H9 (cell line): ENCODE measurements at regions not wholly inside any gene's neighbourhood (a gene's known extent, or its start where the extent isn't known, plus 50 kb on each side); places are given as distances from the start of the nearest gene placed in this dataset.

Experiments used
- DNase-seq: peaks from one replicate; pipeline ENCODE4 v3.0.0-alpha.2; 2017
- H2AFZ ChIP-seq: one replicate; pipeline ENCODE4 v1.6.1; 2013; ENCODE audit warnings: mild to moderate bottlenecking, low read length, control low read depth, moderate library complexity
- H2AK5ac ChIP-seq: 2 replicates; pipeline ENCODE4 v1.6.1; 2013; ENCODE audit warnings: low read length, control low read depth, mixed read lengths; ENCODE audit not compliant: insufficient read length
- H2BK120ac ChIP-seq: one replicate; pipeline ENCODE4 v1.6.1; 2013; ENCODE audit warnings: low read depth, mild to moderate bottlenecking, low read length, control low read depth, inconsistent platforms; ENCODE audit not compliant: poor library complexity, severe bottlenecking
- H2BK12ac ChIP-seq: 2 replicates; pipeline ENCODE4 v1.6.1; 2013; ENCODE audit warnings: low read length, control low read depth, mixed read lengths, low read depth; ENCODE audit not compliant: insufficient read length
- H2BK15ac ChIP-seq: 2 replicates; pipeline ENCODE4 v1.6.1; 2013; ENCODE audit warnings: low read depth, low read length, control low read depth
- H2BK20ac ChIP-seq: one replicate; pipeline ENCODE4 v1.6.1; 2013; ENCODE audit warnings: low read depth, mild to moderate bottlenecking, low read length, control low read depth, inconsistent platforms; ENCODE audit not compliant: poor library complexity, severe bottlenecking
- H2BK5ac ChIP-seq: 2 replicates; pipeline ENCODE4 v1.6.1; 2013; ENCODE audit warnings: low read length, control low read depth, mixed read lengths; ENCODE audit not compliant: insufficient read length
- H3K14ac ChIP-seq: 2 replicates; pipeline ENCODE4 v1.6.1; 2013; ENCODE audit warnings: low read length, control low read depth; ENCODE audit not compliant: insufficient read depth
- H3K18ac ChIP-seq: 2 replicates; pipeline ENCODE4 v1.6.1; 2013; ENCODE audit warnings: low read depth, mild to moderate bottlenecking, mixed read lengths, low read length, control low read depth; ENCODE audit not compliant: insufficient read length
- H3K23ac ChIP-seq: 2 replicates; pipeline ENCODE4 v1.6.1; 2013; ENCODE audit warnings: low read length, control low read depth, mixed read lengths, low read depth; ENCODE audit not compliant: insufficient read length
- H3K23me2 ChIP-seq: 2 replicates; pipeline ENCODE4 v1.6.1; 2013; ENCODE audit warnings: low read depth, mild to moderate bottlenecking, mixed read lengths, low read length, control low read depth; ENCODE audit not compliant: insufficient read length, poor library complexity, severe bottlenecking
- H3K27ac ChIP-seq: 2 replicates; pipeline ENCODE4 v1.5.1; 2013; ENCODE audit warnings: low read length, control low read depth, mixed read lengths, low read depth; ENCODE audit not compliant: insufficient read length
- H3K27me3 ChIP-seq: 2 replicates; pipeline ENCODE4 v1.6.1; 2013; ENCODE audit warnings: low read length, control low read depth, inconsistent platforms; ENCODE audit not compliant: insufficient read depth
- H3K4ac ChIP-seq: 2 replicates; pipeline ENCODE4 v1.6.1; 2013; ENCODE audit warnings: low read depth, mild to moderate bottlenecking, control low read depth, inconsistent platforms, low read length, moderate library complexity
- H3K4me1 ChIP-seq: 2 replicates; pipeline ENCODE4 v1.6.1; 2013; ENCODE audit warnings: low read length, control low read depth, inconsistent platforms; ENCODE audit not compliant: insufficient read depth
- H3K4me2 ChIP-seq: 2 replicates; pipeline ENCODE4 v1.6.1; 2013; ENCODE audit warnings: low read length, control low read depth, mixed read lengths; ENCODE audit not compliant: insufficient read length, insufficient read depth
- H3K56ac ChIP-seq: 2 replicates; pipeline ENCODE4 v1.6.1; 2013; ENCODE audit warnings: low read depth, mild to moderate bottlenecking, mixed read lengths, low read length, control low read depth; ENCODE audit not compliant: insufficient read length
- H3K79me1 ChIP-seq: 2 replicates; pipeline ENCODE4 v1.6.1; 2013; ENCODE audit warnings: low read depth, mild to moderate bottlenecking, moderate library complexity, low read length, control low read depth, inconsistent platforms; ENCODE audit not compliant: insufficient read depth, poor library complexity, severe bottlenecking
- H3K79me2 ChIP-seq: 2 replicates; pipeline ENCODE4 v1.6.1; 2013; ENCODE audit warnings: low read length, control low read depth, inconsistent platforms; ENCODE audit not compliant: insufficient read depth
- H3K9ac ChIP-seq: 2 replicates; pipeline ENCODE4 v1.6.1; 2013; ENCODE audit warnings: low read length, control low read depth, mixed read lengths; ENCODE audit not compliant: insufficient read length; ENCODE audit errors: extremely low read depth
- H3K9me3 ChIP-seq: one replicate; pipeline ENCODE4 v1.6.1; 2013; ENCODE audit warnings: low read depth, low read length, inconsistent platforms; ENCODE audit not compliant: control insufficient read depth
- H3T11ph ChIP-seq: one replicate; pipeline ENCODE4 v1.6.1; 2013; ENCODE audit warnings: mild to moderate bottlenecking, low read length, control low read depth, inconsistent platforms
- H4K20me1 ChIP-seq: one replicate; pipeline ENCODE4 v1.6.1; 2013; ENCODE audit not compliant: control insufficient read depth, insufficient read length, insufficient read depth
- H4K5ac ChIP-seq: 2 replicates; pipeline ENCODE4 v1.6.1; 2013; ENCODE audit warnings: low read depth, mild to moderate bottlenecking, mixed read lengths, low read length, control low read depth; ENCODE audit not compliant: insufficient read length
- H4K8ac ChIP-seq: replicated peaks from 2 replicates; pipeline ENCODE4 v1.6.1; 2013; ENCODE audit warnings: low read length, control low read depth, mixed read lengths, low read depth; ENCODE audit not compliant: insufficient read length
- H4K91ac ChIP-seq: 2 replicates; pipeline ENCODE4 v1.6.1; 2013; ENCODE audit warnings: low read depth, mild to moderate bottlenecking, moderate library complexity, mixed read lengths, low read length, control low read depth; ENCODE audit not compliant: insufficient read length
- H3K27ac Mint-ChIP-seq, 3 experiments: 2 replicates in 2 of 3; 3 replicates in 1 of 3; pipeline ENCODE4 v1.8.0; 2020 to 2021; ENCODE audit warnings: mixed read lengths in 3 of 3, mild to moderate bottlenecking in 1 of 3, moderate library complexity in 1 of 3
- H3K27me3 Mint-ChIP-seq: 2 replicates; pipeline ENCODE4 v1.8.0; 2021; ENCODE audit warnings: low read depth, mild to moderate bottlenecking, moderate library complexity, mixed read lengths
- H3K36me3 Mint-ChIP-seq, 3 experiments: 2 replicates in 2 of 3; 3 replicates in 1 of 3; pipeline ENCODE4 v1.8.0; 2020 to 2021; ENCODE audit warnings: low read depth in 3 of 3, mixed read lengths in 3 of 3; ENCODE audit not compliant: insufficient read depth in 1 of 3
- H3K4me1 Mint-ChIP-seq, 2 experiments: 2 replicates each; pipeline ENCODE4 v1.8.0; 2020; ENCODE audit warnings: mixed read lengths in 2 of 2
- H3K4me3 Mint-ChIP-seq, 2 experiments: 2 replicates in 1 of 2; 3 replicates in 1 of 2; pipeline ENCODE4 v1.8.0; 2020 to 2021; ENCODE audit warnings: mild to moderate bottlenecking in 2 of 2, mixed read lengths in 2 of 2, moderate library complexity in 1 of 2
- H3K9me3 Mint-ChIP-seq, 2 experiments: 2 replicates in 1 of 2; 3 replicates in 1 of 2; pipeline ENCODE4 v1.8.0; 2020; ENCODE audit warnings: mild to moderate bottlenecking in 2 of 2, mixed read lengths in 2 of 2, moderate library complexity in 1 of 2
- WGBS: extraction: QIAGEN DNeasy Blood & Tissue Kit; methylation state at CpG from one replicate; pipeline ENCODE4 v1.1.7; 2013; ENCODE audit warnings: missing lambda C conversion rate, low lambda C conversion rate, mixed read lengths; ENCODE audit not compliant: insufficient read length; ENCODE audit errors: extremely low coverage; 5-methylcytosine and 5-hydroxymethylcytosine counted together
- TF ChIP-seq, protein P1 (sequence below): fragments of 200-600 bp; sonication (generic); conservative IDR thresholded peaks from 3 replicates; pipeline ENCODE4 v1.8.0; 2021; ENCODE audit warnings: antibody characterized with exemption, mild to moderate bottlenecking

- Histone ChIP-seq H3K9ac (no peak overlapping the region), H2BK5ac (no peak overlapping the region), H4K20me1 (no peaks in the 10 kb centered on the region), H3K23ac (no peak overlapping the region), H2BK120ac (no peak overlapping the region), H3K79me2 (no peaks in the 10 kb centered on the region), H3K27ac (no peak overlapping the region), H3T11ph (no peak overlapping the region), H3K9me3 (no peaks in the 10 kb centered on the region), H3K27me3 (no peaks in the 10 kb centered on the region), H3K18ac (no peak overlapping the region), H4K5ac (no peak overlapping the region), H4K8ac (no peak overlapping the region), H3K23me2 (no peaks in the 10 kb centered on the region), H2BK20ac (no peak overlapping the region), H3K14ac (no peak overlapping the region), H3K4me1 (peaks cover 2% of the 10 kb centered on the region; the same call in 1 of the 2 replicates), H2BK12ac (peak overlapping the region; percentile 2), H3K79me1 (no peaks in the 10 kb centered on the region), H3K4me2 (no peak overlapping the region), H4K91ac (no peak overlapping the region), H3K4ac (no peak overlapping the region), H3K56ac (no peak overlapping the region), H2AFZ (no peak overlapping the region), H2AK5ac (no peak overlapping the region), H2BK15ac (no peak overlapping the region)
- H3K4me3 Mint-ChIP-seq, result no peak overlapping the region
- H3K4me1 Mint-ChIP-seq, result peaks cover 16% of the 10 kb centered on the region in 2 experiments
- H3K9me3 Mint-ChIP-seq, result peaks cover 6 to 9% of the 10 kb centered on the region in 2 experiments
- TF ChIP-seq, protein P1, sequence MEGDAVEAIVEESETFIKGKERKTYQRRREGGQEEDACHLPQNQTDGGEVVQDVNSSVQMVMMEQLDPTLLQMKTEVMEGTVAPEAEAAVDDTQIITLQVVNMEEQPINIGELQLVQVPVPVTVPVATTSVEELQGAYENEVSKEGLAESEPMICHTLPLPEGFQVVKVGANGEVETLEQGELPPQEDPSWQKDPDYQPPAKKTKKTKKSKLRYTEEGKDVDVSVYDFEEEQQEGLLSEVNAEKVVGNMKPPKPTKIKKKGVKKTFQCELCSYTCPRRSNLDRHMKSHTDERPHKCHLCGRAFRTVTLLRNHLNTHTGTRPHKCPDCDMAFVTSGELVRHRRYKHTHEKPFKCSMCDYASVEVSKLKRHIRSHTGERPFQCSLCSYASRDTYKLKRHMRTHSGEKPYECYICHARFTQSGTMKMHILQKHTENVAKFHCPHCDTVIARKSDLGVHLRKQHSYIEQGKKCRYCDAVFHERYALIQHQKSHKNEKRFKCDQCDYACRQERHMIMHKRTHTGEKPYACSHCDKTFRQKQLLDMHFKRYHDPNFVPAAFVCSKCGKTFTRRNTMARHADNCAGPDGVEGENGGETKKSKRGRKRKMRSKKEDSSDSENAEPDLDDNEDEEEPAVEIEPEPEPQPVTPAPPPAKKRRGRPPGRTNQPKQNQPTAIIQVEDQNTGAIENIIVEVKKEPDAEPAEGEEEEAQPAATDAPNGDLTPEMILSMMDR, result no peak
- DNase-seq, result no peak
- no CpG with 5 or more reads among the region's 10 CpGs for WGBS
- H3K36me3 Mint-ChIP-seq, result peaks cover 2 to 6% (median 4%) of the 10 kb centered on the region in 3 experiments; a peak in 5 of 7 replicates
- peak overlapping the region; percentile 28 to 92 (median 69); a peak in 4 of 7 replicates for H3K27ac Mint-ChIP-seq
- H3K27me3 Mint-ChIP-seq, result peaks cover 1% of the 10 kb centered on the region
Measured at GRCh38 chr7:3176112-3177000, 124.7 kb upstream of the SDK1 start.
